Prostate gland (tissue), 2 donors: ENCODE measurements at regions not wholly inside any gene's neighbourhood (a gene's known extent, or its start where the extent isn't known, plus 50 kb on each side); places are given as distances from the start of the nearest gene placed in this dataset.
"Not testable (repeated sequence)": the region's sequence is repeated elsewhere in the genome, so short reads cannot be mapped to it uniquely, and the experiment has no call there.

Experiments
- DNase-seq: peaks from one replicate; pipeline ENCODE4 v3.0.0-alpha.2; 2019; ENCODE audit warnings: low spot score
- H3K27ac ChIP-seq, 2 donors: fragments of 200-600 bp; sonication (generic); 2 replicates each; pipeline ENCODE4 v1.5.1; 2017 to 2019
- H3K27me3 ChIP-seq: fragments of 200-600 bp; sonication (generic); replicated peaks from 2 replicates; pipeline ENCODE4 v1.5.1; 2019; ENCODE audit not compliant: insufficient read depth
- H3K36me3 ChIP-seq, 2 donors: fragments of 200-600 bp; sonication (generic); 1 replicate in 1 of 2; 2 replicates in 1 of 2; pipeline versions ENCODE4 v1.5.1 to v1.8.1; 2017 to 2019
- H3K4me1 ChIP-seq: fragments of 200-600 bp; sonication (generic); replicated peaks from 2 replicates; pipeline ENCODE4 v1.5.1; 2019
- H3K4me3 ChIP-seq, 2 donors: fragments of 200-600 bp; sonication (generic); 2 replicates each; pipeline ENCODE4 v1.5.1; 2017 to 2019
- H3K9me3 ChIP-seq: fragments of 200-600 bp; sonication (generic); 2 replicates; pipeline ENCODE4 v1.5.1; 2017
- POLR2A ChIP-seq: fragments of 450-650 bp; IDR thresholded peaks from one replicate; pipeline ENCODE4 v1.6.1; 2016; ENCODE audit warnings: antibody characterized with exemption, mild to moderate bottlenecking
- POLR2AphosphoS5 ChIP-seq: sonication (generic); formaldehyde crosslinking; IDR thresholded peaks from one replicate; pipeline ENCODE4 v1.6.1; 2017; ENCODE audit warnings: antibody characterized with exemption
- WGBS: methylation state at CpG from one replicate; pipeline ENCODE4 v1.1.5; 2018; 5-methylcytosine and 5-hydroxymethylcytosine counted together
- intact Hi-C: fragments of 100-400 bp; cut with DNase I; formaldehyde crosslinking; loops from one replicate; pipeline ENCODE4 v1.14.2; 2022
- TF ChIP-seq, protein P1 (sequence below), 4 experiments: fragments of 200-600 bp in 2 of 4; fragments of 450-650 bp in 2 of 4; sonication (generic) in 2 of 4; IDR thresholded peaks; 1 replicate in 3 of 4; 2 replicates in 1 of 4; pipeline ENCODE4 v1.5.1; 2016 to 2019; ENCODE audit warnings: antibody characterized with exemption in 4 of 4, mild to moderate bottlenecking in 2 of 4, moderate library complexity in 2 of 4

DNA sequence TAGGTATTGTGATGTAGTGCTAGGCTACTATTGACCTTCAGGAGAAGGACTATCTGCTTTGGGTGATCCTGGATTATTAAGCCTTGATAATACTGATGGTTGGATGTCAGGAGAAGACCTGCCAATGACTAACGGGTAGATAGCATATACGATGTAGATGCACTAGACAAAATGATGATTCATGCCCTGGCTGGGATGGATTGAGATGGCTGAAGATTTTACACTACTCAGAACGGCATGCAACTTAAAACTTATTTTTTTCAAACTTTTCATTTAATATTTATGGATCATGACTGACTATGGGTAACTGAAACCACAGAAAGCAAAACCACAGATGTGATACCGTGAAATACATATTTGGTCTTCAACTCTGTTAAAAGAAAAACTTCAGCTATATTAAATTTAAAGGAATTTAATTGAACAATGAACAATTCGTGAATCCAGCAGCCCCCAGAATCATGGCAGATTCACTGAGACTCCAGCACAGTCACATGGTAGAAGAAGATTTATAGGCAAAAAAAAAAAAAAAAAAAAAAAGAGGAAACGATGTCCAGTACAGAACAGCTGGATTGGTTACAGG, 124.6 kb upstream of the CDK13 start:
- H3K27ac ChIP-seq = no peak overlapping the region
- no peak for DNase-seq
- TF ChIP-seq, protein P1, sequence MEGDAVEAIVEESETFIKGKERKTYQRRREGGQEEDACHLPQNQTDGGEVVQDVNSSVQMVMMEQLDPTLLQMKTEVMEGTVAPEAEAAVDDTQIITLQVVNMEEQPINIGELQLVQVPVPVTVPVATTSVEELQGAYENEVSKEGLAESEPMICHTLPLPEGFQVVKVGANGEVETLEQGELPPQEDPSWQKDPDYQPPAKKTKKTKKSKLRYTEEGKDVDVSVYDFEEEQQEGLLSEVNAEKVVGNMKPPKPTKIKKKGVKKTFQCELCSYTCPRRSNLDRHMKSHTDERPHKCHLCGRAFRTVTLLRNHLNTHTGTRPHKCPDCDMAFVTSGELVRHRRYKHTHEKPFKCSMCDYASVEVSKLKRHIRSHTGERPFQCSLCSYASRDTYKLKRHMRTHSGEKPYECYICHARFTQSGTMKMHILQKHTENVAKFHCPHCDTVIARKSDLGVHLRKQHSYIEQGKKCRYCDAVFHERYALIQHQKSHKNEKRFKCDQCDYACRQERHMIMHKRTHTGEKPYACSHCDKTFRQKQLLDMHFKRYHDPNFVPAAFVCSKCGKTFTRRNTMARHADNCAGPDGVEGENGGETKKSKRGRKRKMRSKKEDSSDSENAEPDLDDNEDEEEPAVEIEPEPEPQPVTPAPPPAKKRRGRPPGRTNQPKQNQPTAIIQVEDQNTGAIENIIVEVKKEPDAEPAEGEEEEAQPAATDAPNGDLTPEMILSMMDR (IDR thresholded peaks at IDR 0.05) = no peak
- no peak for TF ChIP-seq POLR2AphosphoS5
- no peak for TF ChIP-seq POLR2A
- H3K9me3 ChIP-seq = no peaks in the 10 kb centered on the region
- intact Hi-C loops = no loop called here
- no peak overlapping the region for H3K4me3 ChIP-seq
- WGBS = 49% methylated on average over 6 of the region's 6 CpGs
- H3K4me1 ChIP-seq = no peaks in the 10 kb centered on the region
- no peaks in the 10 kb centered on the region for H3K27me3 ChIP-seq
- no peaks in the 10 kb centered on the region for H3K36me3 ChIP-seq

DNA sequence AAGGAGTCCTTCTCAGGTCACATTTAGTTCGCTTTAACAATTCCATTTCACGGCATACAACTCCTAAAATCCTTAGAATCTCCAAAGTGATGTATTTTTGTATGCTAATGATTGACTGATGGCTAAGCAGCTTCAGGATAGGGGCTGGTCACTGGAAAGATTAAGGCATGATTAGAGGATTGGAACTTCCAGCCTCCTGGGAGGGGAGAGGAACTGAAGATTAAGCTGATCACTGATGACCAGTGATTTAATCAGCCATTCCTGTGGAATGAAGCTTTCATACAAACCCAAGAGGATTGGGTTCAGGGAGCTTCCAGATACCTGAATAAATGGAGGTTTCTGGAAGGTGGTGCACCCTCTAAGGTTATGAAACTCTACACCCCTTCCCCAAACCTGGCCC, 123.9 kb upstream of the CDK13 start:
- intact Hi-C loops = no loop called here
- TF ChIP-seq POLR2A (no peak), POLR2AphosphoS5 (no peak)
- TF ChIP-seq, protein P1 (IDR thresholded peaks at IDR 0.05) = no peak
- WGBS = 46% methylated on average over 2 of the region's 2 CpGs

DNA sequence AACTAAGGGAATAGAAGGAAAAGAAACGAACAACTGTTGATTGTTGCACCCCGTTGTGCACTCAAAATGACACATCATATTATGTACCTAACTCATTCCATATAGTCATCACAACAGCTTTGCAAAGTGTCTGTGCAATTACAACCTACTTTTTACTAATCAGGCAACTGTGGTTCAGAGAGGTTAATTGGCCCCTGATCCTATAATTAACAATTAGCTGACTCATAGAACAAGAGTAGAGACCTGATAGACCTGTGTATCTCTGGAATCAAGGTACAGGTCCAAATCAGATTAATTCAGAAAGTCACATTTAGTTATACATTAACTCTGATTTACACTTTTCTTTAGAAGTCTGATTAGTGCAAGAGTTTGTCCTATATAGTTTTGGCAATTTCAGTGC, 122.5 kb upstream of the CDK13 start:
- H3K27me3 ChIP-seq = no peaks in the 10 kb centered on the region
- intact Hi-C loops = no loop called here
- H3K4me1 ChIP-seq = no peaks in the 10 kb centered on the region
- no peak for DNase-seq
- H3K36me3 ChIP-seq = no peaks in the 10 kb centered on the region
- H3K4me3 ChIP-seq = no peak overlapping the region
- no peak overlapping the region for H3K27ac ChIP-seq
- WGBS = 86% methylated on average over 2 of the region's 2 CpGs
- no peak for TF ChIP-seq POLR2A
- TF ChIP-seq POLR2AphosphoS5 = no peak
- H3K9me3 ChIP-seq = no peaks in the 10 kb centered on the region

More for the DNA sequence above, 123.9 kb upstream of the CDK13 start:
- Histone ChIP-seq H3K4me3 (no peak overlapping the region), H3K9me3 (no peaks in the 10 kb centered on the region), H3K27ac (no peak overlapping the region), H3K4me1 (no peaks in the 10 kb centered on the region), H3K36me3 (no peaks in the 10 kb centered on the region), H3K27me3 (no peaks in the 10 kb centered on the region)
- DNase-seq = no peak

DNA sequence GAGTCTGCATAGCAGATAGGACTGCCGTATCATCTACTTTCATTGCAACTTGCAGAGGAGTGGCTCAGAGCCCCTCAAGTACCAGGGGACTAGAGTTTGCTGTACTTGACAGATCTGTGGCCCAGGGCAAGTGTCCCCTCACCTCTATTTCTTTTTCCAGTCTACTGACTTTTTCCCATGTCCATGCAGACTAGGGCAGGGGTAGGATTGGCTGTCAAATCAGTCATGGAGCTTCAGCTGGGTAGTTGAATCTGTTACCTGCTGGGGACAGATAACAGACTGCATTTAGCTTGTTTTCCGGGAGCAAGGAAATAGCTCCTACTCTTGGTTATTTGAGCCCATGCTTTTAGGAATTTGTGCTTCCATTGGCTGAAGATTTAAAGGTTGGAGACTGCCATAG, 121.0 kb upstream of the CDK13 start:
- Histone ChIP-seq H3K4me1 (no peaks in the 10 kb centered on the region), H3K27me3 (no peaks in the 10 kb centered on the region), H3K36me3 (no peaks in the 10 kb centered on the region), H3K4me3 (no peak overlapping the region), H3K9me3 (no peaks in the 10 kb centered on the region), H3K27ac (no peak overlapping the region)
- 87% methylated on average over 2 of the region's 2 CpGs for WGBS
- DNase-seq = no peak
- intact Hi-C loops = no loop called here
- TF ChIP-seq POLR2AphosphoS5 (no peak), POLR2A (no peak)
- TF ChIP-seq, protein P1 (IDR thresholded peaks at IDR 0.05) = no peak

DNA sequence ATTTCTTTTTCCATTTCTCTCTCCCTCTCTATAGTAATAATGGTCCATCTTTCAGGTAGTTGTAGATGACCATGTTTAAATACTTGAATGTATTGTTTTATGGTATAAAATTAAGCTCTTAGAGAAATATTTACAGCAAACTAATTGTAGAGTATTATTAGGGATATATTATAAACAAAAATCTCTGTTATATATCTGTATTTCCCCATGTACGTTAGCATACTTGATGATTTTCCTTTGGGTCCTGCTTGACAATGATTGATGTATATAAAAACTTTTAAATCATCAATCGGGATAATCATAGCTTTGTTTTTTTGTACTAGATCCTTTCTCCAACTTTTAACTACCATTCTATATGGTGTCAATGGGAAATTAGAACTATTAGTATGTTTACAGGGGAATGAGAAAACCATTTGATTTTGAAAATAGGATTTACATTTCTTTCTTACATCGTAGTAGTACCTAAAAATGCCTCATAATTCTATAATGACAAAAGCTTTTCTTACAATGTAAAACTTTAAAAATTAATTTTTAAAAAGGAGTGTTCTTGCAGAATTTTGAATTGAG, 117.5 kb upstream of the CDK13 start:
- H3K27me3 ChIP-seq = no peaks in the 10 kb centered on the region
- no peak for DNase-seq
- H3K36me3 ChIP-seq = no peaks in the 10 kb centered on the region
- intact Hi-C loops = no loop called here
- H3K4me3 ChIP-seq = no peak overlapping the region
- 71% methylated on average over 3 of the region's 3 CpGs for WGBS
- H3K27ac ChIP-seq = no peak overlapping the region
- TF ChIP-seq, protein P1 (IDR thresholded peaks at IDR 0.05) = no peak
- TF ChIP-seq POLR2A = no peak
- no peak for TF ChIP-seq POLR2AphosphoS5
- H3K9me3 ChIP-seq = no peaks in the 10 kb centered on the region
- no peaks in the 10 kb centered on the region for H3K4me1 ChIP-seq

DNA sequence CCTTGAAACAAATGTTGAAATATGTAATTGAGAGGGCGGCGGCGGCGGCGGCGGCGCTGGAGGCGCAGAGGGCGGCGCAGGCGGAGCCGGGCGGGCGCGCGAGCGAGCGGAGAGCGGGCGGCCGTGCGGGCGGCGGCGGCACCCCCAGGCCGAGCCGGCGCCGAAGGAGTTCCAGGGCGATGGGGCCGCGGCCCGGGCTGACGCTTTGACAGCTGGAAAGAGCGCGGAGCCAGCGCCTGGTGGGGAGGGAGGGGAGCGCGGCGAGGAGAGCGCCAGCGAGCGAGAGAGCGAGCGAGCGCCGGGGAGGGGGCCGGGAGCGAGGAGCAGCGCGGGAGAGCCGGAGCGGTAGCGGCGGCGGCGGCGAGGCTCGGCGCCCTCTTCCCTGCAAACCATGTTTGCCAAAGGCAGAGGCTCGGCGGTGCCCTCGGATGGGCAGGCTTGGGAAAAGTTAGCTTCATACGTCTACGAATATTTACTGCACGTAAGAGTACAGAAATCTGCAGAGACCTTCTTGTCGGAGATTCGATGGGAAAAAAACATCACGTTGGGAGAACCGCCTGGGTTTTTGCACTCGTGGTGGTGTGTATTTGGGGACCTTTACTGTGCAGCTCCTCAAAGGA, 116.8 kb upstream of the CDK13 start:
- intact Hi-C loops, H3K27ac ChIP-seq, DNase-seq, H3K27me3 ChIP-seq, H3K9me3 ChIP-seq, H3K36me3 ChIP-seq, H3K4me1 ChIP-seq: not testable (repeated sequence)
- 1% methylated on average over 71 of the region's 71 CpGs for WGBS
- peak overlapping the region; percentile 27 to 31 for H3K4me3 ChIP-seq

DNA sequence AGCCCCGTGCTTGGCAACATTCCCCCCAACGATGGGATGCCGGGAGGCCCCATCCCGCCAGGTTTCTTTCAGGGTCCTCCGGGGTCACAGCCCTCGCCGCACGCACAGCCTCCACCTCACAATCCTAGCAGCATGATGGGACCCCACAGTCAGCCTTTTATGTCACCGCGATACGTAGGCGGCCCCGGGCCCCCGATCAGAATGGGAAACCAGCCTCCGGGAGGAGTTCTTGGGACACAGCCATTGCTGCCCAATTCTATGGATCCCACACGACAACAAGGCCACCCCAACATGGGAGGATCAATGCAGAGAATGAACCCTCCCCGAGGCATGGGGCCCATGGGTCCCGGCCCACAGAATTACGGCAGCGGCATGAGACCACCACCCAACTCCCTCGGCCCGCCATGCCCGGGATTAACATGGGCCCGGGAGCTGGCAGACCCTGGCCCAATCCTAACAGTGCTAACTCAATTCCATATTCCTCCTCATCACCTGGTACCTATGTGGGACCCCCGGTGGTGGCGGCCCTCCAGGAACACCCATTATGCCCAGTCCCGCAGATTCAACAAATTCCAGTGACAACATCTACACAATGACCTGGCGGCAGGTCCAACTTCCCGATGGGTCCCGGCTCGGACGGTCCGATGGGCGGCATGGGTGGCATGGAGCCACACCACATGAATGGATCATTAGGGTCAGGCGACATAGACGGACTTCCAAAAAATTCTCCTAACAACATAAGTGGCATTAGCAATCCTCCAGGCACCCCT, 116.0 kb upstream of the CDK13 start:
- H3K27me3 ChIP-seq, H3K27ac ChIP-seq, DNase-seq, H3K36me3 ChIP-seq, H3K4me1 ChIP-seq, intact Hi-C loops, H3K9me3 ChIP-seq: not testable (repeated sequence)
- peak overlapping the region in 1 of 2 donors; percentile 27 for H3K4me3 ChIP-seq
- 42% methylated on average over 36 of the region's 36 CpGs for WGBS
